HG03354 (cell line): ENCODE measurements at regions not wholly inside any gene's neighbourhood (a gene's known extent, or its start where the extent isn't known, plus 50 kb on each side); places are given as distances from the start of the nearest gene placed in this dataset.
"Not testable (repeated sequence)": the region's sequence is repeated elsewhere in the genome, so short reads cannot be mapped to it uniquely, and the experiment has no call there.

Source experiments
- ATAC-seq: cut with Tn5 transposase; IDR thresholded peaks from one replicate; pipeline ENCODE4 v1.9.1; 2021; ENCODE audit warnings: mild to moderate bottlenecking; ENCODE audit not compliant: unreplicated experiment, poor library complexity, severe bottlenecking

- ATAC-seq, result no peak
Observed at GRCh38 chr2:16035747-16036745, 95.7 kb downstream of the MYCN start.

- no peak for ATAC-seq
Observed at GRCh38 chr2:16034975-16035746, 94.8 kb downstream of the MYCN start.

GRCh38 chr2:16034151-16034974 is 94.0 kb downstream of the MYCN start:
- ATAC-seq, result no peak

GRCh38 chr2:16033032-16033293 is 92.6 kb downstream of the MYCN start:
- ATAC-seq, result no peak

- ATAC-seq, result no peak
Observed at GRCh38 chr2:16032282-16033031, 92.1 kb downstream of the MYCN start.

GRCh38 chr2:16031848-16032159 is 91.5 kb downstream of the MYCN start:
- no peak for ATAC-seq

GRCh38 chr2:16031058-16031847 is 90.9 kb downstream of the MYCN start:
- no peak for ATAC-seq

- no peak for ATAC-seq
Observed at GRCh38 chr2:16030206-16031057, 90.1 kb downstream of the MYCN start.

GRCh38 chr2:16028644-16029043 is 88.3 kb downstream of the MYCN start:
- ATAC-seq, result no peak

- ATAC-seq, result no peak
Observed at GRCh38 chr2:16026816-16027501, 86.6 kb downstream of the MYCN start.

GRCh38 chr2:16025876-16026640 is 85.7 kb downstream of the MYCN start:
- no peak for ATAC-seq

GRCh38 chr2:16025211-16025875 is 85.0 kb downstream of the MYCN start:
- no peak for ATAC-seq

- not testable (repeated sequence) for ATAC-seq
Observed at GRCh38 chr2:16024628-16025027, 84.3 kb downstream of the MYCN start.

GRCh38 chr2:16023506-16024360 is 83.4 kb downstream of the MYCN start:
- no peak for ATAC-seq

- no peak for ATAC-seq
Observed at GRCh38 chr2:16022548-16023240, 82.3 kb downstream of the MYCN start.
